IPS-15b (cell line): ENCODE measurements at regions not wholly inside any gene's neighbourhood (a gene's known extent, or its start where the extent isn't known, plus 50 kb on each side); places are given as distances from the start of the nearest gene placed in this dataset.

Experiments used
- H3K27me3 ChIP-seq: one replicate; pipeline ENCODE4 v1.6.1; 2013; ENCODE audit warnings: low read length; ENCODE audit not compliant: control insufficient read depth, insufficient read depth
- H3K36me3 ChIP-seq: one replicate; pipeline ENCODE4 v1.6.1; 2013; ENCODE audit warnings: low read length; ENCODE audit not compliant: control insufficient read depth, insufficient read depth
- H3K4me1 ChIP-seq: one replicate; pipeline ENCODE4 v1.6.1; 2013; ENCODE audit warnings: mild to moderate bottlenecking, low read length; ENCODE audit not compliant: control insufficient read depth, insufficient read depth
- H3K4me3 ChIP-seq: one replicate; pipeline ENCODE4 v1.5.1; 2013; ENCODE audit warnings: low read depth, low read length
- H3K9ac ChIP-seq: one replicate; pipeline ENCODE4 v1.6.1; 2013; ENCODE audit warnings: low read depth, mild to moderate bottlenecking, low read length
- H3K9me3 ChIP-seq: one replicate; pipeline ENCODE4 v1.6.1; 2013; ENCODE audit warnings: mild to moderate bottlenecking, low read length; ENCODE audit not compliant: control insufficient read depth, insufficient read depth

DNA sequence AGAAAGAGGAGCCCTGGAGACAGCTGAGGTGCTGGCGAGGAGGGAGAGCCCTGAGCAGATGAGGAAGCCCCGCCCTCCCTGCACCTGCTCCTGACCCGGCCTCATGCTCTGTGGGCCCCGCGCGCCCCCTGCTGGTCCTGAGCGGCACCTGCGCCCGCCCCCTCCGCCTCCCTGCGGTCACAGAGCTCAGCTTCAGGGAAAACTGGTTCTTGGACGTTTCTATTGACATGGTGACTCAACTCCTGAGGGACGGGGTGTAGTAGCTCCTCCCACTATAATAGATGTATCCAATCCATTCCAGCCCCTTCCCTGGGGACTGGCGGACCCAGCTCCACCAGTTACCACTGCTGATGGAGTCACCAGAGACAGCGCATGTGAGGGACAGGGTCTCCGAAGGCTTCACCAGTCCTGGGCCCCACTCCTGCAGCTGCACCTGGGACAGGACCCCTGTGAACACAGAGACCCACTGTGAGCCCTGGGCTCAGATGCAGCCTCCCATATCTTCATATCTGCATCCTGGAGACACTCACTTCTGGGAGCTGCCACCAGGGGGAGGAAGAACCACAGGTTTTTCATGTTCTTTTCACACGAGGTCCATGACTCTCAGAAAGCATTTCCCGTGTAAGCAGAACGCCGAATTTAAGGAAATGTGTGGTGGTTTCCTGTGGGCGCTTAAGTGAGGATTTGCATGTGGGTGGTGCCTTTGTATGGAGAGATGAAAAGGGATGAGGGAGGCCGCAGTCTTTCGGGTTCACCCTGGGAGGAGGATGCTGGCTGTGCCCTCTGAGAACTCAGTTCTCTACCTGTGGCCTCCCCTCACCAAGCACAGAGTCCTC is 1346.4 kb downstream of the TMEM121 start:
- H3K9me3 ChIP-seq: peaks cover 9% of the 10 kb centered on the region

DNA sequence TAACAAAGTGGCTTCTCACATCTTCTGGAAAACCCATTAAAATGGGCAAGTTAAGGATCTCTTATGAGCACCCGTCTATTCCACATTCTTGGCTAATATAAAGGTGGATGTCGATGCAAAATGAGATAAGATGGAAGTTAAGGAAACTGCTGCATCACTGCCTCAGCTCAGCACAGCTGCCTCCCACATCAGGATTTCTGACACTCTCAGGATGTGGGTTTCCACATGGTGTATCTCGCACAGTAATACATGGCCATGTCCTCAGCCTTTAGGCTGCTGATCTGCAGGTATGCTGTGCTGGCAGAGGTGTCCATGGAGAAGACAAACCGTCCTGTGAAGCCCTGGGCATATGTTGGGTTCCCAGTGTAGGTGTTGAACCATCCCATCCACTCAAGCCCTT is 1348.0 kb downstream of the TMEM121 start:
- Histone ChIP-seq H3K27me3 (no peaks in the 10 kb centered on the region), H3K36me3 (no peaks in the 10 kb centered on the region), H3K9me3 (peaks cover 5% of the 10 kb centered on the region), H3K4me1 (no peaks in the 10 kb centered on the region), H3K9ac (no peak overlapping the region), H3K4me3 (no peak overlapping the region)

More for the DNA sequence above, 1346.4 kb downstream of the TMEM121 start:
- Histone ChIP-seq H3K9ac (no peak overlapping the region), H3K4me1 (no peaks in the 10 kb centered on the region), H3K4me3 (no peak overlapping the region), H3K27me3 (no peaks in the 10 kb centered on the region), H3K36me3 (no peaks in the 10 kb centered on the region)

DNA sequence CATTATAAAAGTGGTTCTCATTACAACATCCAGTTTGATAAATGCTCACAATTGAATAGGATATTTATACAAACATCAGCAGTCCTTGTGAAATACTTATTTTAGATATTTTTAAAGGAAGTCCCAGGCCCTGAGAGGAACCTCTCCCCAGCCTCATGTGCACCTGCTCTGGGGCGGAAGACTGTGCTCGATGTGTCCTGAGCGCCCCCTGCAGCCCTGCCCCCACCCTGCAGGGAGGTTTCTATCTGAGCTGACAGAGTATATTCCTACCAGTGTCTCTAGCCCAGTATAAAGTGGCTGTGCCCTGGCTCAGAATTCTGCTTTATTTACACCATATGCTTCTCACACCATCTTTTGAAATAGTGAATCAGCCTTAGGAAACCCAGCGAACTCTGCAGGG is 1349.1 kb downstream of the TMEM121 start:
- no peak overlapping the region for H3K9ac ChIP-seq
- H3K4me1 ChIP-seq: no peaks in the 10 kb centered on the region
- no peaks in the 10 kb centered on the region for H3K36me3 ChIP-seq
- peaks cover 3% of the 10 kb centered on the region for H3K9me3 ChIP-seq
- no peaks in the 10 kb centered on the region for H3K27me3 ChIP-seq
- no peak overlapping the region for H3K4me3 ChIP-seq

DNA sequence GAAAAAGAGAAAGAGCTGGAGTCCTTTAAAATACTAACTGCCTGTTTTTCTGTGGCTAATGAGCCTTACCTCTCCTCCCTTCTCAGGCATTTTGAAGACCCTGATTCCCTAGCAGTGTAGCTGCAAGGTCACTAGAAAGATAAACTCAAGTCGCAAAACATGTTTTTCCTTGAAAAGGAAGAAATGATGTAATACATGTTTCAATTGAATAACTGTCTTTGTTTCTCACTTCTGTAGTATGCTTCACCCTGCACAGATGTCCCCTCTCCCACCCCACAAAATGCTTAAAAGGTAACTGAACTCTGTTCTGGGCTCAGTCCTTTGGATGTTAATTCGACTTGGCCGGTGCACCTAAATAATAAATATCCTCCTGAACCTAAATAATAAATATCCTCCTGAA is 1350.3 kb downstream of the TMEM121 start:
- no peak overlapping the region for H3K9ac ChIP-seq
- H3K27me3 ChIP-seq: no peaks in the 10 kb centered on the region
- H3K4me3 ChIP-seq: no peak overlapping the region
- H3K9me3 ChIP-seq: peaks cover 4% of the 10 kb centered on the region
- H3K36me3 ChIP-seq: no peaks in the 10 kb centered on the region
- H3K4me1 ChIP-seq: no peaks in the 10 kb centered on the region

DNA sequence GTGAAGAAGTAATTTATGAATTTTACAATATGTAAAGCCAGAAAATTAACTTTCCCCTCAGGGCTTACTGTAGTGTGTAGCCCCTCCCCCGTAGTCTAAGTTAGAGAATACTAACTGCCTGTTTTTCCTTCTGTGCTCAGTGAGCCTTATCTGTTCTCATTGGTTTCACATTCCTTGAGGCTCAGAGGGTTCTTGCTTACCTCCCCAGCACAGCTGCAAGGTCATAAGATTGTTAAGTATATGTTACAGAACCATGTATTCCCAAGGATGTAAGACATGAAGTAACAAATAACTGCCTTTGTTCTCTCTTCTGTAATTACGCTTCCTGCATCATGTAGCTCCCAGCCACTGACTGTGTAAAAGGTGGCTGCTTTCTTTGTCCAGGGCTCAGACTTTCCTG is 1351.1 kb downstream of the TMEM121 start:
- peaks cover 3% of the 10 kb centered on the region for H3K9me3 ChIP-seq
- H3K4me1 ChIP-seq: no peaks in the 10 kb centered on the region
- H3K9ac ChIP-seq: no peak overlapping the region

DNA sequence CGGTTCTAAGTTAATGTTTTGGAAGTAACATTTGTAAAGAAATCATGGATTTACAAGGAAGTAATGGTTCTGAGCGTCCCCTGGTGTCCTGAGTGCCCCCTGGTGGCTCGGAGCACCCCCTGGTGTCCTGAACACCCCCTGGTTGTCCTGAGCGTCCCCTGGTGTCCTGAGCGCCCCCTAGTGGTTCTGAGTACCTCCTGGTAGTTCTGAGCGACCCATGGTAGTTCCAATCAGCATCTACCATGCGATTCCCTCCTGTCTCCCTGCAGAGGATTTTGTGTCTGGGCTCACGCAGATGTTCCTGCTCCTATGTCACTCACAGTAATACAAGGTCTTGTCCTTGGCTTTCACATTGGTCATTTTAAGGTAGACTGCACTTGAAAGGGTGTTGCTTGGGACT is 1352.9 kb downstream of the TMEM121 start:
- Histone ChIP-seq H3K4me3 (no peak overlapping the region), H3K27me3 (no peaks in the 10 kb centered on the region), H3K9ac (no peak overlapping the region), H3K9me3 (peaks cover 3% of the 10 kb centered on the region), H3K4me1 (no peaks in the 10 kb centered on the region), H3K36me3 (no peaks in the 10 kb centered on the region)

More for the DNA sequence above, 1351.1 kb downstream of the TMEM121 start:
- Histone ChIP-seq H3K36me3 (no peaks in the 10 kb centered on the region), H3K4me3 (no peak overlapping the region), H3K27me3 (no peaks in the 10 kb centered on the region)

DNA sequence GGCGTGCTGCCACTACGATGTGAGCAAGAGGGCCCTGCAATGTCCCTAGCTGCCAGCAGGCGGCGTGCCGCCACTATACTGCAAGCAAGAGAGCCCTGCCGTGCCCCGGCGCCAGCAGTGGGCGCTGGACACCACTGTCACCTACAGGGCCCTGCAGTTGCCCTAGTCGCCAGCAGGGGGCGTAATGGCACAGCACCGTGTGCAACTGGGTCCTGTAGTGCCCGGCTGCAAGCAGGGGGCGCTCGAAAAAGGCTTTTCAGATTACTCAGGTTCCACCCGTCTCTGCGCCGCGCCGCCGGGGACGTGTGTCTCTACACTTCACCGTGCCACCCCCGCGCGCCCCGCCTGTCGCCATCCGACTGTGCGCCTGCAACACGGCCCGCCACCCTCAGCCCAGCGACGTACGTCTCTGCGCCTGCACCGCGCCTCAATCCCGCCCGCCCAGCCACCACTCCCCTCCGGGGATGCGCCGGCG is 1356.9 kb downstream of the TMEM121 start:
- Histone ChIP-seq H3K36me3 (no peaks in the 10 kb centered on the region), H3K4me1 (no peaks in the 10 kb centered on the region), H3K9me3 (peaks cover 3% of the 10 kb centered on the region), H3K4me3 (no peak overlapping the region), H3K27me3 (no peaks in the 10 kb centered on the region), H3K9ac (no peak overlapping the region)
